Activated CD8-positive, alpha-beta memory T cell treated with anti-CD3 and anti-CD28 coated beads, Interleukin-2, amount 50 U/mL, for 1 hour (primary cell): ENCODE measurements at regions not wholly inside any gene's neighbourhood (a gene's known extent, or its start where the extent isn't known, plus 50 kb on each side); places are given as distances from the start of the nearest gene placed in this dataset.
"Not testable (repeated sequence)": the region's sequence is repeated elsewhere in the genome, so short reads cannot be mapped to it uniquely, and the experiment has no call there.

Experiments
- DNase-seq: peaks from one replicate; pipeline ENCODE4 v3.0.0-alpha.2; 2020; ENCODE audit errors: extremely low read depth

- DNase-seq = no peak
Observed at GRCh38 chr12:125983784-125984500, 918.7 kb downstream of the AACS start.

DNA sequence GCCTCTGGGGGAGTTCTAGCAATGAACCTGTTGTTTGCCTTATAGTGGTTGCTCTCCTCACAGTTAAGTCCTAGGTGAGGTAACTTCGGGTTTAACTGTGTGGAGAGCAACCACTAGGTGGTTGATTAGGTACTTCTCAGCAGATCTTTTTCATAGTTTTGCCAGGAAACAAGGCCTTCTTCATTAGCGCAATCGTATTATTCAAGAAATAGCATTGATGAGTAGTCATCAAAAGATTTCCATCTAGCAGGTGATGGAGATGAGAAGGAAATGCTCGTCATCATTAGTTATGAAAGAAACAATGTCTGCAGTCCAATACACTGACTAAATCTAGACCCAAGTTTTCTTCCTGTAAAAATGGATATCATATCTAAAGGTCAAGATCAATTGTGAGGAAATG is 923.3 kb downstream of the AACS start:
- DNase-seq = no peak

DNA sequence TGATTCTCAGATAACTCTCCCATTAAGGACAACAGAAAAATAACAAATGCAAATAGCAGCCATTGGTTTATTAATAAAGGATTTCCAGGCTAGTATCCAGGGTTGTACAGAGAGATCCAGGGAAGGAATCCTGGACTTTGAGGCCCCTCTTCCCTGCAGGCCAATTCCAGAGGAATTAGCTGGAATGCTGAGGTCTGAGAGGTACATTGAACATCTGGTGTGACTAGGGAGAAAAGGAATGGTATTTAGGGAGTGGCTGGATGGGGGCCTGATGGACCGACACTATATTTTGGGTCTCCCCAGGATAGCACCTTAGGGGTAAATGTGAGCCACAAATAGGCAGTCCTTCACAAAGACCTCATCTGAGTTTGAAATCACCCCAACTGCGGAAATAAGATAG is 924.5 kb downstream of the AACS start:
- DNase-seq = no peak

DNA sequence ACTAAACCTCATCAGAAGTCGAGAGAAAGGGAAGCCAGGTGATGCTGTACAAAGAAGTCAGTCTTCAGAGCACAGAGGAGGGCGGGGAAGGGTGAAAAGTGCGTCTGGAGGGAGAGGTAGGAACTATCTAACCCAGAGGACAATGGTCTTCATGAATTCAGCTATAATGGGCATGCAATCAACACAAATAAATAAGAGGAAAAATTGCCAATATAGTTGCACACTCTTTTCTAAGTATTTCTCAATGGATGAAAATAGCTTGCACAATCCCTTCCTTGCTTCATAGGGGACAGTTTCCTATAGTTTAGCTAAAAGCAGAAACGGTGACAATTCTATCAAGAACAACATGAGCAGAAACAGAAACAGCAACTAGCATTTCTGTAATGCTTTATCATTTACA is 931.2 kb downstream of the AACS start:
- DNase-seq = no peak

DNA sequence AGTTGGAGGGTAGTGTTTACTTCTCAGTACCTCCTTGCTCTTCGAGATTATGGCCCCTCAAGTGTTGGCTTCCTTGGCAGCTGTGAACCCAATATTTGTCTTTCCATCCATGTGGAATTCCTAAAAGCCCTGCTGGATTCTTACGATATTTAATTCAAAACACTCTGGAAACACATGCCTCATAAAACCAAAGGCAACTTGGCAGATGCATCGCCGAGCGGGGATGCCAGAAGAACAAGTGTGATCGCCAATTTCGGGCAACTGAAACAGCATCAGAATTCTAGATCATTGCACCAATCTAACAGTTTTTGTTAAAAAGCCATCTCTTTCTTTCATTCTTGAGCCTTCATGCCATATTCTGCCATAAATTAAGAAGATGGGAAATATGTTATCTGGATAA is 934.4 kb downstream of the AACS start:
- no peak for DNase-seq

DNA sequence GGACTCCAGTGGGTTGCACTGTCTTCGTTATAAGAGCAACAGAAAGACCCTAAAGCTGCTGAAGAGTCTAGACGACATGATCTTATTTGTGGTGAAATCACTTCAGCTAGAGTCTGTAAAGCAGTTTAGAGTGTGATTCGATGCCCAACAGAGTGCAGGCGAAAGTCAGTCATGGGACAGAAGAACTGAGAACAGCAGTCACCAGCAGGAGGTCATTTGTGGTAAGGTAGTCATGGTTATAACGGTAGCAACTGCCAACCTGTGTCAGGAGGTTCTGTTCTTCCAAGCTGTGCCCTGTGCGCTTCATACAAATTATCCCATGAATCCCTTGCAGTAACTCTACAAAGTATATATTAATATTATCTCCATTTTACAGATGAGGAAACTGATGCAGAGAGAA is 954.1 kb downstream of the AACS start:
- DNase-seq = no peak

- no peak for DNase-seq
Observed at GRCh38 chr12:126021675-126022074, 956.4 kb downstream of the AACS start.

GRCh38 chr12:126027825-126028224 is 962.6 kb downstream of the AACS start:
- no peak for DNase-seq

DNA sequence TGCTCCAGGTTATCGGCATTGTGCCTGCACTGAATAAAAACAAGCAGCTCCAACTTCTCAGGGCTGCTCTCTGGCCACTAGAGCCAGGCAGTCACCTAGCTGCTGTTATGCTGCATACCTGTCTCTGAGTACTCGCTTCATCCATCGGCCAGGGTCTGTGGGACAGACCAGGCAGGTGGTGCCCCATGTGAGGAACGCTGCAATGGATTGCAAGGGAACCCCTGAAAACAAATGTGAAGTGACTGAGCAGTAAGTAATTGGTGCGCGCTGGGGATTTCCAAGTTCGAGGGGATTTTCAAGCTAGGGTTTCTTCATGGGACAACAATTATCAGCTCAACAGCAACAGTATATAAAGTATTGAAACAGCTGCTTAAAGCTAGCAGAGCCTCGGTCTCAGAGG is 965.3 kb downstream of the AACS start:
- DNase-seq = no peak

- no peak for DNase-seq
Observed at GRCh38 chr12:126033751-126034150, 968.5 kb downstream of the AACS start.

GRCh38 chr12:126036348-126036747 is 971.1 kb downstream of the AACS start:
- no peak for DNase-seq

DNA sequence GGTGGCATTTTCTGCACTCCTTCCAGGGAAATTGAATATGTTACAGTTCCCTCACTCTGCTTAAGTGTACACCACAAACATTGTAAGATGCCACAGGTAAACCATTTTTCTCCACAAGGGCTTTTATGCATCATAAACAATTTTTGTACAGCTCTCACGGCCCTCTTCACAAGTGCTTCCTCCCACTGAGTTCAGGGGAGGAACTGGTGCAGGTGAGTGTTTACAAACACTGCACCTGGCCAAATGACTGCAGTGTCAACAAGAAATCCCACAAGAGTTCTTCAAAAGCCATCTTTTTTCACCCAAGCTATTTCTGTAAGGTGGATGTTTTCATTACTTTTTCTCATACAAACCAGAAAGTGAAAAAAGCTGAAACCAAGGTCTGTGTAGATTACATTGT is 973.2 kb downstream of the AACS start:
- no peak for DNase-seq

DNA sequence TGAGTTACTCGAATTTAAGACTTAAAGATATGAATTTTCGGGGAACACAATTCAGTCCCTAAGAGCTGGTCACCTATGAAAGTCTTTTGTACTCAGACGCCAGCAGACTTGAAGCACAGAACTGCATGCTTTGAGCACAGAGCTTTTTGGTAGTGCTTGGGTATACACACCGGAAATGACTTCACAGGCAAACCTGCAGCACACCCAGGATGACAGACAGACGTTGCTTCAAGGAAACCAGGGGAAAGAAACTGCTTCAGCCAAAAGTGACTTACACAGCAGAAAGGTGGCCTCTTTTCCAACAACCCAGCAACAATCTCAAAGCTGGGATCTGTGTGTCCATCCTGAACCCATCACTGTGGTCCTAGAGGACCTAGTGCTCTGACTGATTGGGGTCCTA is 975.1 kb downstream of the AACS start:
- DNase-seq = no peak

GRCh38 chr12:126042286-126042685 is 977.1 kb downstream of the AACS start:
- no peak for DNase-seq

DNA sequence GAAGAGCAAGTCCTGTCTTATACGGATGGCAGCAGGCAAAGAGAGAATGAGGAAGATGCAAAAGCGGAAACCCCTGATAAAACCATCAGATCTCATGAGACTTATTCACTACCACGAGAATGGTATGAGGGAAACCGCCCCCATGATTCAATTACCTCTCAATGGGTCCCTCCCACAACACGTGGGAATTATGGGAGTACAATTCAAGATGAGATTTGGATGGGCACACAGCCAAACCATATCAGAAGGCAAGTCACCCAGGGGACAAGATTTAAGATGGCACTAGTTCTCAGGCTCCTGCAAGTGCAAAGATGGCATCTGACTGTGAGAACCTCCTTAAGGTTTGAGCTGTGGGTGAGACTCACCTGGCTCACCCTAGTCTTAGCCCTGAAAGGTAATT is 984.3 kb downstream of the AACS start:
- DNase-seq = not testable (repeated sequence)

GRCh38 chr12:126051611-126052107 is 986.4 kb downstream of the AACS start:
- DNase-seq = no peak

DNA sequence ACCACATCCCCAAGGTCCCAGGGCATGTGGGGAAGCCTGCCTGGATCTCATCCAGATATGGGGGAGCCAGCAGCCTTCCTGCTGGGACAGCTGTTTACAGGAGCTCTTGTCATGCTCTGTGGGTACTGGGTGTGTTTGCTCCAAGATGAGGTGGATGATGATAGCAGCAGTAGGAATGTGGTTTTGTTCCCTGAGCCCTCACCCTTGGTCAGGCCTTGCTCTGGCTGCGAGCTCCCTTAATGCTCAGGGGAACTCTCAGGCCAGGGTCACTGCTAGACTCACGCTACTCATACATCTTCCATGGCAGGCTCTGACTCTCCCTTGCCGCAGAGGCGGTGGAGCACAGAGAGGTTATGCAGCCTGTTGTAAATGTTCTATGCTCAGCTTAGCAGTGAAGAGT is 990.3 kb downstream of the AACS start:
- no peak for DNase-seq

- DNase-seq = no peak
Observed at GRCh38 chr12:126061777-126062176, 996.5 kb downstream of the AACS start.

- no peak for DNase-seq
Observed at GRCh38 chr12:126064028-126064427, 998.8 kb downstream of the AACS start.

GRCh38 chr12:126067626-126068329 is 1002.5 kb downstream of the AACS start:
- DNase-seq = no peak

DNA sequence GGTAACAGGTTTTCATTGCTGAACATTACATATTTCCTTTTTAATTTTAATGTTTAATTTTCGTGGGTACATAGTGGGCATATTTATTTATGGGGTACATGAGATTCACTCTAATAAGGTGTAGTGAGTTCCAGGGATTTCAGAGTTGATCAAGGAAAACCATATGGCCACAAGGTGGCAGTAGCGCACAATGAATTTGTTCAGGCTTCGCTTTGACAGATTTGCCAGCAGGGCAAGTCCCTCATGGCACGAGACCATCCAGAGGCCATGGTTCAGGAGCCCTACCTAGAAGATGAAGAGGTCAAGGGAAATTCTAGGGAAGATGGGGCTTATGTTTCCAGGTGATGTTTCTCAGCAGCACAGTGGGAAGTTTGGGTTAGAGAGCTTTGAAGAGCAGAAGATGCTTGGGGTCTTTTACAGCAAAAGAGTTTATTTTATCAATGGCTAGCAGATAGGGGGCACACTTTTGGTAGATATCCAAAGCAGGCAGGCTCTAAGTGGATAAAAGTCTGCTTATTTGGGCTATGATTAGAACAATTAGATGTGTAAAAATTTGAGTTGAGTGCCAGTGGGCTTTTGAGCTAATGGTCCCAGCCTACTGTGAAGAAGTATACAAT is 1004.4 kb downstream of the AACS start:
- no peak for DNase-seq

- no peak for DNase-seq
Observed at GRCh38 chr12:126076515-126076914, 1011.3 kb downstream of the AACS start.

- no peak for DNase-seq
Observed at GRCh38 chr12:126083926-126084325, 1018.7 kb downstream of the AACS start.
